HG03196 (cell line): ENCODE measurements at regions not wholly inside any gene's neighbourhood (a gene's known extent, or its start where the extent isn't known, plus 50 kb on each side); places are given as distances from the start of the nearest gene placed in this dataset.

Experiments
- ATAC-seq: cut with Tn5 transposase; IDR thresholded peaks from one replicate; pipeline ENCODE4 v1.9.1; 2021; ENCODE audit not compliant: unreplicated experiment

- no peak for ATAC-seq
Observed at GRCh38 chr14:49467091-49467490, 119.1 kb downstream of the RPS29 start.

GRCh38 chr14:49464885-49465284 is 121.3 kb downstream of the RPS29 start:
- no peak for ATAC-seq

GRCh38 chr14:49463146-49463545 is 123.0 kb downstream of the RPS29 start:
- no peak for ATAC-seq

GRCh38 chr14:49461529-49462401 is 124.4 kb downstream of the RPS29 start:
- ATAC-seq: no peak

- no peak for ATAC-seq
Observed at GRCh38 chr14:49460662-49461061, 125.5 kb downstream of the RPS29 start.

- no peak for ATAC-seq
Observed at GRCh38 chr14:49456589-49456988, 129.6 kb downstream of the RPS29 start.

- ATAC-seq: no peak
Observed at GRCh38 chr14:49451938-49452337, 134.2 kb downstream of the RPS29 start.

- ATAC-seq: no peak
Observed at GRCh38 chr14:49449749-49450148, 136.4 kb downstream of the RPS29 start.

GRCh38 chr14:49447540-49448107 is 138.6 kb downstream of the RPS29 start:
- ATAC-seq: no peak

GRCh38 chr14:49446801-49447200 is 139.4 kb downstream of the RPS29 start:
- no peak for ATAC-seq

GRCh38 chr14:49438256-49438770 is 147.9 kb downstream of the RPS29 start:
- no peak for ATAC-seq

- ATAC-seq: no peak
Observed at GRCh38 chr14:49428076-49428475, 158.1 kb downstream of the RPS29 start.

GRCh38 chr14:49427117-49427516 is 159.1 kb downstream of the RPS29 start:
- no peak for ATAC-seq

GRCh38 chr14:49425921-49426320 is 160.3 kb downstream of the RPS29 start:
- no peak for ATAC-seq

GRCh38 chr14:49424436-49425331 is 161.5 kb downstream of the RPS29 start:
- ATAC-seq: no peak

GRCh38 chr14:49420201-49420600 is 166.0 kb downstream of the RPS29 start:
- no peak for ATAC-seq

- no peak for ATAC-seq
Observed at GRCh38 chr14:49418789-49419188, 167.4 kb downstream of the RPS29 start.

- no peak for ATAC-seq
Observed at GRCh38 chr14:49417790-49418189, 168.4 kb downstream of the RPS29 start.

- ATAC-seq: no peak
Observed at GRCh38 chr14:49408187-49408933, 177.8 kb downstream of the RPS29 start.

- ATAC-seq: no peak
Observed at GRCh38 chr14:49405291-49405690, 180.9 kb downstream of the RPS29 start.

- no peak for ATAC-seq
Observed at GRCh38 chr14:49401373-49401772, 184.8 kb downstream of the RPS29 start.
